ENCODE measurements at regions not wholly inside any gene's neighbourhood (a gene's known extent, or its start where the extent isn't known, plus 50 kb on each side); places are given as distances from the start of the nearest gene placed in this dataset.

DNA sequence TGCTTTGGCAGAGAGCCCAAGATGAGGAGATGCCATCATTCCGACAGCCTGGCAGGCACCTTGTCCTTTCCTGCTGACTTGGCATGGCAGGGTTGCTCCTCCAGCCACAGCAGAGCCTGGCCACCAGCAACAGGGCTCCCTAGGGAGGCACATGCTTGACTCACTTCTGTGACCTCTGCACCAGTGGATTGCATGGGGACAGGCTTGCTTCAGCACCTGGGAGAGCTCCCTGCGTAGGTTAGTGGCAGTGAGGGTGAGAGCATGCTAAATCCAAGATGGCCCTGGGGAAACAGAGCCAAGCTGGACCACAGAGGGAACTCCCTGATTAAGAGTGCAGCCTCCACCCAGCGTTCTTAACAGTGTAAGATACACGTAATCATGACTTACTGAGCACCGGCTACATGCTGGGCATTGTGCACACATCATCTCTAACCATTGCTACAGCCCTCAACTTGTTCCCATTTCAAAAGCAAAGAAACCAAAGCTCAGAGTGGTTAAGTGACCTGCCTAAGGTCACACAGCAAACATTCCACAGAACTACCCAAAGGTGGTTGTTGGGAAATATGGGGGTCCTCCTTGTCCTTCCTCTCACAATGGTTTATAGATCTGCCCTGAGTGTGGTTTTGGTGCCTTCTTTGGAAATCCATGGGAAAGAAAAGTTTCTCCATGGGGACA lies 116.6 kb upstream of the UQCRFS1 start:
- TF ChIP-seq CTCF (conservative IDR thresholded peaks at IDR 0.05; ENCODE audit: low read length) (no peak), EZH2phosphoT487 (IDR thresholded peaks at IDR 0.05; ENCODE audit: borderline replicate concordance, low read depth, low read length) (no peak)
